Right lobe of liver (tissue), 4 donors: ENCODE measurements at regions not wholly inside any gene's neighbourhood (a gene's known extent, or its start where the extent isn't known, plus 50 kb on each side); places are given as distances from the start of the nearest gene placed in this dataset.

Experiments
- CTCF ChIP-seq, 4 donors: fragments of 200-600 bp in 3 of 4; fragments of 450-650 bp in 1 of 4; IDR thresholded peaks; one replicate each; pipeline versions ENCODE4 v1.5.1 to v1.8.0; 2016 to 2022; ENCODE audit warnings: antibody characterized with exemption in 4 of 4, mild to moderate bottlenecking in 2 of 4
- POLR2A ChIP-seq: fragments of 450-650 bp; IDR thresholded peaks from one replicate; pipeline ENCODE4 v1.6.1; 2017; ENCODE audit warnings: antibody characterized with exemption, mild to moderate bottlenecking
- donor health status: DM: no; HTN: no; CAD: no.
- donor health status: DM: no; HTN: no; CAD: no.
- donor health status: DM: no; HTN: yes; CAD: no.

DNA sequence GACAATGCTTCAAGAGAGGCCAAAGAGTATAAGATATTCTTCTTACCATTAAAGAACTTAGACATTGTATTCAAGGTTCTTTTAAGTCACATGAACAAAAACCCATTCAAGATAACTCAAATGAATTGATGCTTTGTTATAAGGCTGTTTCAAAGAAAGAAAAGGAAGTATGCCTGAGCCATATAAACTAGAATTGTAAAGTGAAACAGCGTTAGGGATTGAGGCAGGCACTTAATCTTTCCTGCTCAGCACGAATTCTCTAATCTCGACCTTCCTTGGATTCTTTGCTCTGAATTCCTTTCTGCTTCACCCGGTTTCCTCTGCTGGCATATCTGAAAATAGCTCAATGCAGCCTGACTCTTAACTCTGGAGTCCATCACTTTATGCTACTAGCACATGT lies 595.4 kb downstream of the DIAPH3 start:
- TF ChIP-seq POLR2A (no peak), CTCF (IDR thresholded peaks at IDR 0.05) (no peak)
